GM21825 (cell line): ENCODE measurements at regions not wholly inside any gene's neighbourhood (a gene's known extent, or its start where the extent isn't known, plus 50 kb on each side); places are given as distances from the start of the nearest gene placed in this dataset.

ENCODE experiments used
- ATAC-seq: cut with Tn5 transposase; IDR thresholded peaks from one replicate; pipeline ENCODE4 v1.9.1; 2021; ENCODE audit warnings: mild to moderate bottlenecking, moderate library complexity; ENCODE audit not compliant: unreplicated experiment

- no peak for ATAC-seq
These were observed 578.7 kb downstream of the BCOR start for GRCh38 chrX:39519030-39519488.

- ATAC-seq, result no peak
These were observed 578.0 kb downstream of the BCOR start for GRCh38 chrX:39519566-39520301.

- no peak for ATAC-seq
These were observed 572.0 kb downstream of the BCOR start for GRCh38 chrX:39525758-39526157.

GRCh38 chrX:39527025-39527424 lies 570.7 kb downstream of the BCOR start:
- ATAC-seq, result no peak

GRCh38 chrX:39528161-39528916 lies 569.4 kb downstream of the BCOR start:
- ATAC-seq, result no peak

GRCh38 chrX:39532761-39533160 lies 565.0 kb downstream of the BCOR start:
- ATAC-seq, result no peak

GRCh38 chrX:39534949-39535348 lies 562.8 kb downstream of the BCOR start:
- no peak for ATAC-seq

- no peak for ATAC-seq
These were observed 561.5 kb downstream of the BCOR start for GRCh38 chrX:39536211-39536610.

GRCh38 chrX:39541881-39542280 lies 555.9 kb downstream of the BCOR start:
- ATAC-seq, result no peak

- no peak for ATAC-seq
These were observed 555.4 kb downstream of the BCOR start for GRCh38 chrX:39542316-39542715.

GRCh38 chrX:39550795-39551361 lies 546.9 kb downstream of the BCOR start:
- ATAC-seq, result no peak

- ATAC-seq, result no peak
These were observed 546.0 kb downstream of the BCOR start for GRCh38 chrX:39551762-39552161.

GRCh38 chrX:39555431-39555830 lies 542.3 kb downstream of the BCOR start:
- no peak for ATAC-seq

GRCh38 chrX:39556056-39556455 lies 541.7 kb downstream of the BCOR start:
- ATAC-seq, result no peak

- ATAC-seq, result no peak
These were observed 538.5 kb downstream of the BCOR start for GRCh38 chrX:39559229-39559628.

- ATAC-seq, result no peak
These were observed 537.5 kb downstream of the BCOR start for GRCh38 chrX:39560271-39560670.

- ATAC-seq, result no peak
These were observed 534.6 kb downstream of the BCOR start for GRCh38 chrX:39563178-39563577.

GRCh38 chrX:39564751-39565150 lies 533.0 kb downstream of the BCOR start:
- no peak for ATAC-seq

GRCh38 chrX:39574178-39574577 lies 523.6 kb downstream of the BCOR start:
- no peak for ATAC-seq

- ATAC-seq, result no peak
These were observed 521.5 kb downstream of the BCOR start for GRCh38 chrX:39576041-39576872.
